PFSK-1 (cell line): ENCODE measurements at regions not wholly inside any gene's neighbourhood (a gene's known extent, or its start where the extent isn't known, plus 50 kb on each side); places are given as distances from the start of the nearest gene placed in this dataset.

Experiments used
- REST ChIP-seq, 2 experiments: IDR thresholded peaks; 2 replicates each; pipeline versions ENCODE4 v1.6.1 to v1.8.0; 2011 to 2012; ENCODE audit warnings: low read depth in 2 of 2, low read length in 2 of 2, control low read depth in 1 of 2, inconsistent platforms in 1 of 2, mild to moderate bottlenecking in 1 of 2, moderate library complexity in 1 of 2; ENCODE audit not compliant: insufficient read depth in 1 of 2
- SIN3A ChIP-seq: IDR thresholded peaks from 2 replicates; pipeline ENCODE4 v1.6.1; 2012; ENCODE audit warnings: mild to moderate bottlenecking, low read length, moderate library complexity, borderline replicate concordance; ENCODE audit not compliant: insufficient read depth

- TF ChIP-seq SIN3A = no peak
- no peak for TF ChIP-seq REST (IDR thresholded peaks at IDR 0.05; ENCODE audit: insufficient read depth in 1 of 2, low read depth in 2 of 2, low read length in 2 of 2)
These were observed 184.8 kb upstream of the LYSMD4 start for GRCh38 chr15:99918072-99918471.
